Neural cell (in vitro differentiated cells): ENCODE measurements at regions not wholly inside any gene's neighbourhood (a gene's known extent, or its start where the extent isn't known, plus 50 kb on each side); places are given as distances from the start of the nearest gene placed in this dataset.

Experiments used
- CTCF ChIP-seq: fragments of 450-650 bp; IDR thresholded peaks from 2 replicates; pipeline ENCODE4 v1.5.1; 2014; ENCODE audit warnings: antibody characterized with exemption, mild to moderate bottlenecking, moderate library complexity; ENCODE audit not compliant: poor library complexity, severe bottlenecking
- MXI1 ChIP-seq: fragments of 450-650 bp; conservative IDR thresholded peaks from 2 replicates; pipeline ENCODE4 v1.6.1; 2014; ENCODE audit warnings: antibody characterized with exemption, mild to moderate bottlenecking; ENCODE audit not compliant: poor library complexity, severe bottlenecking
- POLR2AphosphoS5 ChIP-seq: IDR thresholded peaks from 2 replicates; pipeline ENCODE4 v1.6.1; 2012
- RAD21 ChIP-seq: fragments of 450-650 bp; conservative IDR thresholded peaks from 2 replicates; pipeline ENCODE4 v1.6.1; 2014; ENCODE audit warnings: antibody characterized with exemption, mild to moderate bottlenecking, moderate library complexity

- TF ChIP-seq RAD21 (no peak), CTCF (no peak), POLR2AphosphoS5 (no peak), MXI1 (no peak)
Measured at GRCh38 chr18:76102156-76102555, 392.9 kb downstream of the ZNF516 start.
